ENCODE measurements at regions not wholly inside any gene's neighbourhood (a gene's known extent, or its start where the extent isn't known, plus 50 kb on each side); places are given as distances from the start of the nearest gene placed in this dataset.

- H3K9me3 ChIP-seq (ENCODE audit: control insufficient read depth, low read depth, low read length): no peaks in the 10 kb centered on the region
- H3K4me1 ChIP-seq (ENCODE audit: control insufficient read depth, extremely low read depth, insufficient read depth, low read length): peaks cover 11% of the 10 kb centered on the region
- TF ChIP-seq EZH2 (IDR thresholded peaks at IDR 0.05; ENCODE audit: low read length): no peak
- TF ChIP-seq CTCF (optimal IDR thresholded peaks at IDR 0.05 in 1 of 3, IDR thresholded peaks at IDR 0.05 in 1 of 3, conservative IDR thresholded peaks at IDR 0.05 in 1 of 3; ENCODE audit: extremely low read depth in 1 of 3, insufficient read depth in 2 of 3, low read length in 3 of 3): no peak
- no peaks in the 10 kb centered on the region for H3K9me1 ChIP-seq (ENCODE audit: control insufficient read depth, extremely low read depth, insufficient read depth, low read length)
- dilution Hi-C loops (cut with MboI; ENCODE audit: extremely low pct_ligation_motif_present, low sequenced_read_pairs): no loop called here
- H3K27ac ChIP-seq (ENCODE audit: control insufficient read depth, insufficient read depth, low read length): no peak overlapping the region
- H3K27me3 ChIP-seq (ENCODE audit: control insufficient read depth, extremely low read depth, insufficient read depth, low read length): no peaks in the 10 kb centered on the region
- no peaks in the 10 kb centered on the region for H3K79me2 ChIP-seq (ENCODE audit: control insufficient read depth, insufficient read depth, low read length)
- H3K4me3 ChIP-seq (ENCODE audit: control insufficient read depth in 2 of 3, extremely low read depth in 1 of 3, insufficient read depth in 2 of 3, low read depth in 1 of 3, low read length in 3 of 3): no peak overlapping the region
- no peak for DNase-seq (ENCODE audit: low read depth, low spot score)
- no peaks in the 10 kb centered on the region for H3K36me3 ChIP-seq (ENCODE audit: control insufficient read depth in 2 of 2, extremely low read depth in 1 of 2, insufficient read depth in 2 of 2, low read length in 2 of 2)
- no peak overlapping the region for H3K4me2 ChIP-seq (ENCODE audit: control insufficient read depth, extremely low read depth, insufficient read depth, low read depth, low read length)
- no peaks in the 10 kb centered on the region for H4K20me1 ChIP-seq (ENCODE audit: control insufficient read depth, extremely low read depth, insufficient read depth, low read length)
- no peak for FAIRE-seq
- no peak overlapping the region for H2AFZ ChIP-seq (ENCODE audit: control insufficient read depth, low read length)
- H3K9ac ChIP-seq (ENCODE audit: control insufficient read depth, extremely low read depth, insufficient read depth, low read length): no peak overlapping the region
Measured at GRCh38 chr2:11947956-11948355, 201.5 kb downstream of the LPIN1 start.

DNA sequence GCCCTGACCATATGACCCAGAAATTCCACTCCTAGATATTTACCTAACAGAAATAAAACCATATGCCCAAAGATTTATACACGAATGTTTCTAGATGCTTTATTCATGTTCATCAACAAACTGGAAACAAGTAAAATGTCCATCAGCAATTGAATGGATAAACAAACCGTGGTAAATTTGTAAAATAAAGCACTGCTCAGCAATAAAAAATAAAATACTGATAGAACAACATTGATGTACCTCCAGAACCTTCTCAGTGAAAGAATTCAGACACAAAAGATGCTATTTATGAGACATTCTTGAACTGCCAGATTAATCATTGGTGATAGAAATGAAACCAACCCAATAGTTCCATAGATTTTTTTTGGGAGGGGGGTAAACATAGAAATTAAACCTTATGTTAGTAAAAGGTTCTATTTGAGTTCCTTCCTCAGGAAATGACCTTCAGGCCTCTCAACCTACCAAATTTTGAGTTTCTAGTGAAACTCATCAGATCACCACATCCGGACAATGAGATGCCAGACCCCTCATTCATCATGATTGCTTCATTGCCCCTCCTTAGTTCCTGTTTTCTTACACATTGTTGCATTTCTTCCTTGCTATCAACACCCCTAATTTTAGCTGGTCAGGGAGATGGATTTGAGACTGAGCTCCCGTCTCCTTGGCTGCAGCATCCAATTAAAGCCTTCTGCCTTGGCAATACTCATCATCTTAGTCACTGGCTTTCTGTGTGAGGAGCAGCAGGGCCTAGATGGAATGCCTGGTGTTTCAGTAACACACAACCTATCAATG, 203.5 kb downstream of the LPIN1 start:
- Histone ChIP-seq H4K20me1 (ENCODE audit: control insufficient read depth, extremely low read depth, insufficient read depth, low read length) (no peaks in the 10 kb centered on the region), H3K27me3 (ENCODE audit: control insufficient read depth, extremely low read depth, insufficient read depth, low read length) (no peaks in the 10 kb centered on the region), H3K79me2 (ENCODE audit: control insufficient read depth, insufficient read depth, low read length) (no peaks in the 10 kb centered on the region), H3K36me3 (ENCODE audit: control insufficient read depth in 2 of 2, extremely low read depth in 1 of 2, insufficient read depth in 2 of 2, low read length in 2 of 2) (no peaks in the 10 kb centered on the region), H3K9ac (ENCODE audit: control insufficient read depth, extremely low read depth, insufficient read depth, low read length) (no peak overlapping the region), H3K4me2 (ENCODE audit: control insufficient read depth, extremely low read depth, insufficient read depth, low read depth, low read length) (peak overlapping the region; percentile 17), H3K9me3 (ENCODE audit: control insufficient read depth, low read depth, low read length) (no peaks in the 10 kb centered on the region), H3K27ac (ENCODE audit: control insufficient read depth, insufficient read depth, low read length) (peak overlapping the region; percentile 32), H3K9me1 (ENCODE audit: control insufficient read depth, extremely low read depth, insufficient read depth, low read length) (no peaks in the 10 kb centered on the region), H3K4me3 (ENCODE audit: control insufficient read depth in 2 of 3, extremely low read depth in 1 of 3, insufficient read depth in 2 of 3, low read depth in 1 of 3, low read length in 3 of 3) (no peak overlapping the region), H3K4me1 (ENCODE audit: control insufficient read depth, extremely low read depth, insufficient read depth, low read length) (peaks cover 12% of the 10 kb centered on the region), H2AFZ (ENCODE audit: control insufficient read depth, low read length) (no peak overlapping the region)
- dilution Hi-C loops (cut with MboI; ENCODE audit: extremely low pct_ligation_motif_present, low sequenced_read_pairs): no loop called here
- FAIRE-seq: peak; percentile 65
- DNase-seq (ENCODE audit: low read depth, low spot score): no peak
- TF ChIP-seq CTCF (optimal IDR thresholded peaks at IDR 0.05 in 1 of 3, IDR thresholded peaks at IDR 0.05 in 1 of 3, conservative IDR thresholded peaks at IDR 0.05 in 1 of 3; ENCODE audit: extremely low read depth in 1 of 3, insufficient read depth in 2 of 3, low read length in 3 of 3) (no peak), EZH2 (IDR thresholded peaks at IDR 0.05; ENCODE audit: low read length) (no peak)
